RWPE2 (cell line): ENCODE measurements at regions not wholly inside any gene's neighbourhood (a gene's known extent, or its start where the extent isn't known, plus 50 kb on each side); places are given as distances from the start of the nearest gene placed in this dataset.

Experiments
- ATAC-seq: fragments of 200-7000 bp; cut with Tn5 transposase; 3 replicates; pipeline ENCODE4 v1.9.1; 2021; ENCODE audit warnings: low read depth
- DNase-seq: peaks from one replicate; pipeline ENCODE4 v3.0.0-alpha.2; 2020; ENCODE audit warnings: low spot score
- H3K27ac ChIP-seq: fragments of 450-650 bp; 2 replicates; pipeline ENCODE4 v1.5.1; 2017; ENCODE audit warnings: mild to moderate bottlenecking; ENCODE audit not compliant: poor library complexity, severe bottlenecking
- H3K27me3 ChIP-seq: fragments of 250-450 bp; sonication (Bioruptor Pico); 2 replicates; pipeline ENCODE4 v1.5.1; 2021; ENCODE audit warnings: mild to moderate bottlenecking, moderate library complexity; ENCODE audit not compliant: insufficient read depth, poor library complexity, severe bottlenecking
- H3K36me3 ChIP-seq: fragments of 250-450 bp; sonication (Bioruptor Pico); 2 replicates; pipeline ENCODE4 v1.5.1; 2020; ENCODE audit warnings: low read depth, mild to moderate bottlenecking, moderate library complexity
- H3K4me1 ChIP-seq: fragments of 250-450 bp; sonication (Bioruptor Pico); 2 replicates; pipeline ENCODE4 v1.5.1; 2021; ENCODE audit warnings: mild to moderate bottlenecking, moderate library complexity; ENCODE audit not compliant: insufficient read depth, poor library complexity, severe bottlenecking
- H3K4me3 ChIP-seq: fragments of 250-450 bp; sonication (Bioruptor Pico); 2 replicates; pipeline ENCODE4 v1.5.1; 2021; ENCODE audit warnings: mild to moderate bottlenecking, moderate library complexity; ENCODE audit not compliant: severe bottlenecking
- H3K9me3 ChIP-seq: fragments of 250-450 bp; sonication (Bioruptor Pico); 2 replicates; pipeline ENCODE4 v1.5.1; 2021; ENCODE audit warnings: mild to moderate bottlenecking, moderate library complexity; ENCODE audit not compliant: severe bottlenecking
- TF ChIP-seq, protein P1 (sequence below): fragments of 450-650 bp; IDR thresholded peaks from one replicate; pipeline ENCODE4 v1.5.1; 2017; ENCODE audit warnings: mild to moderate bottlenecking, moderate library complexity; ENCODE audit not compliant: poor library complexity, severe bottlenecking

DNA sequence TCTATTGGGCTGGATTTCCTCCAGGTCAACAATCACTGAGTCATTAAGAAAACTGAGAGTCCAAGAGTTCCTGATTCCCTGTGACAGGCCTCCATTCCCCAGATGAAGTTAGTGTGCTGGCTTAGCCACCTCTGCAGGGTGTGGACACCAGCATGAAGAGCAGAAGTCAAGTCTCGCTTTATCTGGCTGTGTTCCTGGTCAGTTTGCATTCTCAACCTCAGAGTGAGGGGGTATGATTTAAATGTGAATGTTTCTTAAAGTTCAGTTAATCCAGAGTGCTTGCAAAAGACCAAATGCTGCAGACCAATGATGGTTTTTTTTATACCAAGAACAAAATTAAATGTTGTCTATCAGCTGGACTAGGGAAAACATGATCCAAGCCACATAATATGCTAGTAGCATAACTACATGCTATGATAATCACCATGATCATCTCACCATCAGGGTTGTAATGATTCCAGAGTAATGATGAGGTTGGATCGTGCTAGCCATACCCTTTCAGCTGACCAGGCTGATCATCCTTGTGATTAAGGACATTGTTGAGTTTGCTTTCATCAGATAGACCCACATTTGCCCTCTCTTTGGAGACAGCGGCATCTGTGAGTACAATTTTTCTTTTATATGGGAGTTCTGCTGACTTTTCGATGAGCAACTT, 145.8 kb upstream of the ARHGAP20 start:
- no peak for DNase-seq
- no peak for ATAC-seq
- peaks cover 5% of the 10 kb centered on the region for H3K27me3 ChIP-seq

DNA sequence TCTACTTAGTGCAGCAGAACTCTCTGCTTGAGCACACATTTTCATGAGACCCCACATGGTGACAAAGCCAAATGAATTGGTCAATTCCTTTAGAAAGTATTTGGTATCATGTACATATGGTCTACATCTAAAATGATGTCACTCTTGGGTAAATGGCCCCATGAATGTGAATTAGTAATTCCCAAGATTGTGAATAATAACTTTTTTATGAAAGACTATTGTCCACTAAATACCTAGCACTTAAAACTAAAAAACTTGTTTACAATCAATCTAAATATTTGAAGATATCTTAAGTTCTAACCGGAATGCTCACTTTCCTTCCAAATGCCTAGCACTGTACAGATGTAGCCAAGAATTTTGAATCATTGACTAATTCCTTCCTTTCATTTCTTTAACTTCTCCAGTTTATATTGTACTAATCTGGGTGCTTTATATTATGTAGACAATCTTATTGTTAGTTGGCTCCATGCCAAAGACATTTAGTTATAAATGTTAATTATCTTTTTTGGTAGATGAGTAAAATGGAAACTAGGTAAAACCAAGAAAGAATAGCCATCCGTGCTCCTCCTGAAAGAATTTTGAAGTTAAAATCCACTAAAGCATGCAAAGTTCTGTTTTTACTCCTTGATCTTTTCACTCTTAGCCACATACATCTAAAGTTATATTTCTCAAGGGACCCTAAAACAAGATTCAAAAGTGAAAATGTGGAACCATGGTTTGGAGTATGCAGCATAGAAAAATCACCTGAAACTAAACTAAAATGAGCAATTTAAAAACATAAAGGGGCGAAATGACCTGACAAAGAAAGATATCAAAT, 145.0 kb upstream of the ARHGAP20 start:
- Histone ChIP-seq H3K9me3 (no peaks in the 10 kb centered on the region), H3K27me3 (peaks cover 5% of the 10 kb centered on the region), H3K4me1 (no peaks in the 10 kb centered on the region), H3K36me3 (no peaks in the 10 kb centered on the region), H3K27ac (no peak overlapping the region), H3K4me3 (no peak overlapping the region)
- TF ChIP-seq, protein P1, sequence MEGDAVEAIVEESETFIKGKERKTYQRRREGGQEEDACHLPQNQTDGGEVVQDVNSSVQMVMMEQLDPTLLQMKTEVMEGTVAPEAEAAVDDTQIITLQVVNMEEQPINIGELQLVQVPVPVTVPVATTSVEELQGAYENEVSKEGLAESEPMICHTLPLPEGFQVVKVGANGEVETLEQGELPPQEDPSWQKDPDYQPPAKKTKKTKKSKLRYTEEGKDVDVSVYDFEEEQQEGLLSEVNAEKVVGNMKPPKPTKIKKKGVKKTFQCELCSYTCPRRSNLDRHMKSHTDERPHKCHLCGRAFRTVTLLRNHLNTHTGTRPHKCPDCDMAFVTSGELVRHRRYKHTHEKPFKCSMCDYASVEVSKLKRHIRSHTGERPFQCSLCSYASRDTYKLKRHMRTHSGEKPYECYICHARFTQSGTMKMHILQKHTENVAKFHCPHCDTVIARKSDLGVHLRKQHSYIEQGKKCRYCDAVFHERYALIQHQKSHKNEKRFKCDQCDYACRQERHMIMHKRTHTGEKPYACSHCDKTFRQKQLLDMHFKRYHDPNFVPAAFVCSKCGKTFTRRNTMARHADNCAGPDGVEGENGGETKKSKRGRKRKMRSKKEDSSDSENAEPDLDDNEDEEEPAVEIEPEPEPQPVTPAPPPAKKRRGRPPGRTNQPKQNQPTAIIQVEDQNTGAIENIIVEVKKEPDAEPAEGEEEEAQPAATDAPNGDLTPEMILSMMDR, result no peak
- DNase-seq (no peak), ATAC-seq (no peak)

More for the DNA sequence above, 145.8 kb upstream of the ARHGAP20 start:
- H3K4me3 ChIP-seq, result no peak overlapping the region
- H3K36me3 ChIP-seq, result no peaks in the 10 kb centered on the region
- no peaks in the 10 kb centered on the region for H3K4me1 ChIP-seq
- no peak overlapping the region for H3K27ac ChIP-seq
- TF ChIP-seq, protein P1, result no peak
- no peaks in the 10 kb centered on the region for H3K9me3 ChIP-seq

DNA sequence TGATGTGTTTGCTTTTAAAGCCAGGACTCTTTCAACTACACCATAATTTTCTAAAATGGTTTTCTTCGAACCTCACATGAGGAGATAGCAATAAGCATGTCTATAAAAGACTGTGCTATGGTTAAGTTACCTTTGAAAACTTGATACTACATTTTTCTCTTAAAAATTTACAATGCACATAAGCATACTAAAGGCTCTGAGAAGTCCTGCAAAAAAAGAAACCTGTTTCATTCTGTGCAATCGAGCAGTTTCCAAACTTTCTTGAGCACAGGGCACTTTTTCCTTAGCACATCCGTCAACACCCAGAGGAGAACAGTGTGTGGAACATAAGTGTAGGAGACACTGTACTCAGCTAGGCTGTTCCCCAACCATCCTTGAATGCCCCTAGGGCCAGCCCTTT, 144.1 kb upstream of the ARHGAP20 start:
- Histone ChIP-seq H3K4me1 (no peaks in the 10 kb centered on the region), H3K27ac (no peak overlapping the region), H3K27me3 (peaks cover 5% of the 10 kb centered on the region), H3K4me3 (no peak overlapping the region), H3K9me3 (no peaks in the 10 kb centered on the region), H3K36me3 (no peaks in the 10 kb centered on the region)
- TF ChIP-seq, protein P1, result no peak
- DNase-seq (no peak), ATAC-seq (no peak)

DNA sequence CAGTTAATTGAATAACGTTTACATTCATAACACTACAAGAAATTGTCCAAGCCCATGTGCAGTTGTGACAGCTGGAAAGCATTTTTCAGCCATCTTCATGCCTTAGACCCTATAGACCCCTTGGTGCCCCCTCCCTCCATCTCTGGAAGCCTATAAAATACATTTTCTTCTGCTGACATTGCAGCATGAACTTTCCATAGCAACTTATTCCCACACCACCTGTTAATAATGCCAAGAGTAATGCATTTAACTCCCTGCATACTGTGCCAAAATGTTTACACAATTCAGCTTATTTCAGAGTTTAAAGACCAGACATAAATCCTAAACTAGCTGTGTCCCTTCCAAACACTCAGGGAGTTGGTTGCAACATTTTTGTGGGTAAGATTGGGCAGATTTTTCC, 143.0 kb upstream of the ARHGAP20 start:
- H3K4me1 ChIP-seq, result no peaks in the 10 kb centered on the region
- H3K27ac ChIP-seq, result no peak overlapping the region
- no peak overlapping the region for H3K4me3 ChIP-seq
- no peaks in the 10 kb centered on the region for H3K9me3 ChIP-seq
- no peaks in the 10 kb centered on the region for H3K36me3 ChIP-seq
- no peak for DNase-seq
- no peak for ATAC-seq
- peaks cover 5% of the 10 kb centered on the region for H3K27me3 ChIP-seq
- TF ChIP-seq, protein P1, result no peak

DNA sequence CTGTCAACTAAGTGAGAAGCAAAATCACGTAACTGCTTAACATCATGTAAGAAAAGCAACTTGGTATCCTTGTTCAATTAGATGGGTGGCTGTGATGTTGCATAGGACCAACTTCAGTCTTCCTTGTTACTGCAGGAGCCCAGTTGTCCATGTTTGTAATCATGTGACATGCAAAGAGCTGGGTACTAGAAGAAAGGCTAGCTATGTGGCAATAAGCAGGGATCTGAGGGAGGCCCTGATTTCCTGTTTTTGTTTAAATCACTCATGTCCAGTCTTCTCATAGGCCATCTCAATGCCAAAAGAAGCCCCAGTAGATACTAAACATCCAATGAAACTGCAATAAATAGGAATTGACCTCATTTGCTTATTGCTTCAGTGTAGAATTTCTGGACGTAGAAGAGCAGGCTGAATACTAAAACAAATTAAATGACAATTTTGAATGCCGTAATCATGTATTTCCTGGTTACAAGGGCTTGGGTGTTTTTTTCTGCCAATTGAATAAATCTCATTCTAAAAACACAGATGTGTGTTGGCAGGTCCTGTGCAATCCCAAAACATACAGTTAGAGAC, 140.8 kb upstream of the ARHGAP20 start:
- H3K4me1 ChIP-seq, result no peaks in the 10 kb centered on the region
- ATAC-seq, result no peak
- no peak overlapping the region for H3K4me3 ChIP-seq
- peaks cover 5% of the 10 kb centered on the region for H3K27me3 ChIP-seq
- no peaks in the 10 kb centered on the region for H3K36me3 ChIP-seq
- H3K27ac ChIP-seq, result no peak overlapping the region
- TF ChIP-seq, protein P1, result no peak
- no peaks in the 10 kb centered on the region for H3K9me3 ChIP-seq
- no peak for DNase-seq
